Hypothalamus (tissue), 51 donors: ENCODE measurements at regions not wholly inside any gene's neighbourhood (a gene's known extent, or its start where the extent isn't known, plus 50 kb on each side); places are given as distances from the start of the nearest gene placed in this dataset.

Source experiments
- DNase-seq, 51 donors: peaks; one replicate each; lab custom pipeline; 2025; lab: John Stamatoyannopoulos, UW

GRCh38 chr4:121227341-121227792 lies 63.2 kb upstream of the TNIP3 start:
- DNase-seq = no peak

DNA sequence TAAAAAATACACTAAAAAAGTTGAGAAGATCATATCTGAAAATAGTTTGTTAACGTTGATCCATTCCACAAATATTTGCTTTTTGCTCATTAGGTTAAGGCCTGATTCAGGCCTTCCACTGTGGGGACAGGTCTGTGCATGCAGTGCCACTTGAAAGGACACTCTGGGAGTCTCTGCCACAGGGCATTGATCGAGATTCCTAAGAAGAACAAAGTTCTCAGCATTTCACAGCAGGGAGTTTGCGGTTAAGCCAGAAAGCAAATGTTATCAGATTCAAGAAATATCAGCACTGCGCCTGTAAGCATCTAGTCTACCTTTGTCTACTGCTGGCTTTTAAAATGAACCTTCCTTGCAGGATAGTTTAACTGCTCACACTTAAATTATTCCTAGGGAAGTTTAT lies 62.2 kb upstream of the TNIP3 start:
- no peak for DNase-seq

GRCh38 chr4:121221608-121222007 lies 57.5 kb upstream of the TNIP3 start:
- DNase-seq = no peak

- DNase-seq = no peak
Measured at GRCh38 chr4:121221201-121221600, 57.1 kb upstream of the TNIP3 start.

GRCh38 chr4:121220698-121221097 lies 56.6 kb upstream of the TNIP3 start:
- DNase-seq = no peak

DNA sequence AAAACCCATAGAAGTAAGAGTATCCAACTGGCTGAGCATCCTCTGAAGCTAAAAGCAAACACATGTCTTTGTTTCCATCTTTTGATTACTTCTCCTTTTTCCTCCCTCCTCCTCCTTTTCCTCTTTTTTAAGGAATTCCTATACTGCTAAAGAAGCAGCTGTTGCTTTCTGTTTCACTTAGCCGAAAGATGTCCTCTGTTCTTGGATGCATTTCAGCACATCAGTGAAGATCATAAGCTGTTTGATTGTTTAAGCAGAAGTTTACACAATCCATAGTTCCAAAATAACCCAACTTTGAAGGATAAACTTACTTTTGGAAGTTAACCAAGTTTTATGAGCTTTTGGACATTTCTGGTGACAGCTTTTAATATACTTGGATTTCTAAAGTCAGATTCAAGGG lies 55.1 kb upstream of the TNIP3 start:
- no peak for DNase-seq

- DNase-seq = no peak
Measured at GRCh38 chr4:121217351-121217750, 53.2 kb upstream of the TNIP3 start.

DNA sequence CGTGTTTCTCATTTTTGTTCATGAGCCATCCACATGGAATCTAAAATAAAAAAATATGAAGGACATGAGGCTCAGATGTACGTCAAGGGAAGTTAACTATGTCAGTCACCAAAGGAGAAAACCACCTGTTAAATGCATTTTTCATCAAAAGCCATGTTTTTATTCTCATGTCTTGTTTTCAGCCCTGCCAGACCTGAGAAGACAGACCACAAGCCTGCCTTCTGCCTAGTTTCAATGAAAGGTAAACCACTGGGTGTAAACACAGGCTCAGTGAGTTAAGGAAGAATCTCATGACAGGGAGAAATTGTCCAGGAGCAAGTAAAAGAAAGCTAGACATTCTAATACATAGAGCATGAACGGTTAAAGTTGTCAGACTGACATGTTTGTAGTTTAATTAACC lies 52.3 kb upstream of the TNIP3 start:
- no peak for DNase-seq

DNA sequence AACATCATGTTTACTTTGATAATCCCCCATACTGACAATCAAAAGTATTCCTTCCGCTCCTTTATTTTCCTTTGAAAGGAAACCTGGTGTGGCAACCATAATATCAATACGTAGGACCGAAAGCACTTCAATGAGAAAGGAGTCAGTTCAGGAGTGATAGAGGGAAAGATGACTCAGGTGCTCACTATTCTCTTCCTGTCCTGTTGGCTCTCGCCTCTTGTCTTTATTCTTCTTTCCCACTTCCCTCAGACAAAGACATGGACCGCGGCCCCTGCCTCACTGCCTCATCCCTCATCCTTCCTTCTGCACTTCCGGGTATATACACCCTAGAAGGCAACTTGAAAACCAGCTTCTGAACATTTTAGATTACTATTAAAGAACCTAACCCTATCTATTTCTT lies 49.8 kb upstream of the TNIP3 start:
- no peak for DNase-seq
